HEK293T (cell line): ENCODE measurements at regions not wholly inside any gene's neighbourhood (a gene's known extent, or its start where the extent isn't known, plus 50 kb on each side); places are given as distances from the start of the nearest gene placed in this dataset.

ENCODE experiments used
- CTCF ChIA-PET: fragments of 350-600 bp; formaldehyde crosslinking; extraction: SDS; loops from one replicate; lab custom pipeline; 2021; ENCODE audit warnings: antibody characterized with exemption, inconsistent platforms; lab: Yijun Ruan, JAX
- POLR2A ChIA-PET: fragments of 350-600 bp; formaldehyde crosslinking; extraction: SDS; loops from one replicate; lab custom pipeline; 2020; ENCODE audit warnings: antibody characterized with exemption, inconsistent platforms; lab: Yijun Ruan, JAX
- DNase-seq: peaks from one replicate; pipeline ENCODE4 v3.0.0; 2012; ENCODE audit warnings: mixed read lengths; ENCODE audit errors: extremely low spot score
- ARNT ChIP-seq: fragments of 450-650 bp; IDR thresholded peaks from 2 replicates; pipeline ENCODE4 v1.6.1; 2017; ENCODE audit warnings: mild to moderate bottlenecking
- BHLHE40 ChIP-seq: fragments of 450-650 bp; IDR thresholded peaks from 2 replicates; pipeline ENCODE4 v1.6.1; 2016; ENCODE audit warnings: mild to moderate bottlenecking, moderate library complexity, borderline replicate concordance
- CTBP1 ChIP-seq: fragments of 450-650 bp; IDR thresholded peaks from 2 replicates; pipeline ENCODE4 v1.6.1; 2016; ENCODE audit warnings: borderline replicate concordance
- ELF4 ChIP-seq: fragments of 450-650 bp; IDR thresholded peaks from 2 replicates; pipeline ENCODE4 v1.6.1; 2017; ENCODE audit warnings: antibody characterized with exemption
- FOXA1 ChIP-seq: fragments of 450-650 bp; IDR thresholded peaks from 2 replicates; pipeline ENCODE4 v1.6.1; 2016; ENCODE audit warnings: mild to moderate bottlenecking
- FOXK2 ChIP-seq: fragments of 450-650 bp; IDR thresholded peaks from 2 replicates; pipeline ENCODE4 v1.6.1; 2016; ENCODE audit warnings: mild to moderate bottlenecking
- FOXM1 ChIP-seq: fragments of 450-650 bp; IDR thresholded peaks from 2 replicates; pipeline ENCODE4 v1.6.1; 2017; ENCODE audit warnings: mild to moderate bottlenecking, borderline replicate concordance
- HDGF ChIP-seq: fragments of 450-650 bp; IDR thresholded peaks from 2 replicates; pipeline ENCODE4 v1.6.1; 2017; ENCODE audit warnings: antibody characterized with exemption, borderline replicate concordance
- L3MBTL2 ChIP-seq: fragments of 450-650 bp; conservative IDR thresholded peaks from 2 replicates; pipeline ENCODE4 v1.6.1; 2016; ENCODE audit warnings: mild to moderate bottlenecking
- LEF1 ChIP-seq: fragments of 450-650 bp; IDR thresholded peaks from 2 replicates; pipeline ENCODE4 v1.6.1; 2017; ENCODE audit warnings: mild to moderate bottlenecking, borderline replicate concordance
- NFRKB ChIP-seq: fragments of 450-650 bp; IDR thresholded peaks from 2 replicates; pipeline ENCODE4 v1.6.1; 2016; ENCODE audit warnings: mild to moderate bottlenecking, moderate library complexity
- SP1 ChIP-seq: fragments of 450-650 bp; IDR thresholded peaks from 2 replicates; pipeline ENCODE4 v1.6.1; 2017
- SUZ12 ChIP-seq: fragments of 450-650 bp; IDR thresholded peaks from 2 replicates; pipeline ENCODE4 v1.6.1; 2016; ENCODE audit warnings: mild to moderate bottlenecking
- TARDBP ChIP-seq: fragments of 450-650 bp; IDR thresholded peaks from 2 replicates; pipeline ENCODE4 v1.6.1; 2016
- ZNF384 ChIP-seq: fragments of 450-650 bp; IDR thresholded peaks from 2 replicates; pipeline ENCODE4 v1.6.1; 2016
- TF ChIP-seq, protein P1 (sequence below): fragments of 450-650 bp; IDR thresholded peaks from 2 replicates; pipeline ENCODE4 v1.6.1; 2016

DNA sequence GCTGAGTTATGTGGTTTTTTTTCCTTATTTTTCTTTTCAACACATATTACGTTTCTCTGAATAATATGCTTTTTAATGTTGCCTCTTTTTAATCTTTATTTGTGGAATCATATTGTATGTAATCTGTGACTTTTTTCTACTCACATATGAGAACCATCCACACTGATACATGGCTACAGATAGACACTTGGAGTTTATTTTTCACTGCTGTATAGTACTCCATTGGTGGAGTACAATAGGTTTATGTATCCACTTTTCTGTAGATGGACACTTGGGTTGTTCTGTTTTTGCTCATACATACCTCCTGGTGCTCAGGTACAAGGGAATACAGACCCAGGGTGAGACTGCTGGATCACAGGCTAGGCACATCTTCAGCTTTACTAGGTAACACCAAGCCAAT is 71.5 kb upstream of the ERG start:
- no peak for DNase-seq
- POLR2A ChIA-PET, result no interaction called here
- TF ChIP-seq ARNT (no peak), HDGF (no peak), ELF4 (no peak), L3MBTL2 (no peak), BHLHE40 (no peak), NFRKB (no peak), ZNF384 (no peak)
- CTCF ChIA-PET, result no interaction called here

DNA sequence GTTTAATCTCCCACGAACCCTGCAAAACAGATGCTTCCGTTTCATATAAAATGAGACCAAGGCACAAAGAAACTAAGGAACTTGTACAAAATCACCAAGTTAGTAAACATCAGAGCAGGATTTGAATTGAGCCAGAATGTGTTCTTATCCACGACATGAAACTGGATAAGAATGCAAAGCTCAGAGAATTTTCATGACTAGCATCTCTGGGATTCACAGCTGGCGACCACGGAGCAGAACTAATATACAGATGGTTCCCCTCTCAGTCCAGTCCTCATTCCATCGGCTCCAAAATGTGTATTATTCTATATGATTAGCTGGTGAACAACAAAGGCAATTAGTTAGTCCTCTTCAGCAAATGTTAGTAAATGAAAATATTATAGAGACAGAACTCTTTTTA is 72.3 kb upstream of the ERG start:
- DNase-seq, result no peak
- ChIA-PET CTCF (no interaction called here), POLR2A (no interaction called here)
- TF ChIP-seq FOXK2 (no peak), SUZ12 (no peak), CTBP1 (no peak), LEF1 (no peak), BHLHE40 (no peak), L3MBTL2 (no peak), NFRKB (no peak), ARNT (no peak), HDGF (no peak), ELF4 (no peak), TARDBP (no peak), SP1 (no peak), ZNF384 (no peak), FOXM1 (no peak)
- TF ChIP-seq, protein P1, sequence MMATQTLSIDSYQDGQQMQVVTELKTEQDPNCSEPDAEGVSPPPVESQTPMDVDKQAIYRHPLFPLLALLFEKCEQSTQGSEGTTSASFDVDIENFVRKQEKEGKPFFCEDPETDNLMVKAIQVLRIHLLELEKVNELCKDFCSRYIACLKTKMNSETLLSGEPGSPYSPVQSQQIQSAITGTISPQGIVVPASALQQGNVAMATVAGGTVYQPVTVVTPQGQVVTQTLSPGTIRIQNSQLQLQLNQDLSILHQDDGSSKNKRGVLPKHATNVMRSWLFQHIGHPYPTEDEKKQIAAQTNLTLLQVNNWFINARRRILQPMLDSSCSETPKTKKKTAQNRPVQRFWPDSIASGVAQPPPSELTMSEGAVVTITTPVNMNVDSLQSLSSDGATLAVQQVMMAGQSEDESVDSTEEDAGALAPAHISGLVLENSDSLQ, result no peak

DNA sequence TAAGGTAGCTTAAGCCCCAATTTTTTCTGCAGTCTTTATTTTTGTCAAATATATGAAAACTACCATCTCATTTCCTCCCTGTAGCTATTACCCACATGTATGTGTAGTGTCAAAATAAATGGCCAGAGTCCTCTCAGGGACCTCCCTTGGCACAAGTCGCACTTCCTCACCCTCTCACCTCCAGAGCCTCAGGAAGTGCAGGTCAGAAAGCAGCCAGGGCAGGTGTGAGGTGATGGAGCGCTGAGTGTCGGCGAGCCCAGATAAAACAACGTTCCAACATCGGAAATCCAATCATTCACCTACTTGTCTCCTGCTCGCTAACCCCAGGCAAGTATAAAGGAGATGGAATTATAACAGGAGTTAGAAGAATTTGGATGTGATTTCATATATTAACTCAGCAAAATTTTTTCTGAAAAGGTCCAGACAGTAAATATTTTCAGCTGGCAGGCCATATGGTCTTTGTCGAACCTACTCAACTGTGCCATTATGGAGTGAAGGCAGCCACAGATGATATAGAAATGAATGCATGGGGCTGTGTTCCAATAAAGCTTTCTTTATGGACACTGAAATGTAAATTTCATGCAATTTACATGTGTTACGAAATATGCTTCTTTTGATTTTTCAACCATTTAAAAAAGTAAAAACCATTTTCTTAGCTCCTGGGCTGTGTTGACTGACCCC is 76.8 kb upstream of the ERG start:
- TF ChIP-seq L3MBTL2 (no peak), FOXM1 (no peak), LEF1 (no peak), TARDBP (no peak), BHLHE40 (no peak), FOXK2 (no peak), ZNF384 (no peak)
- TF ChIP-seq, protein P1, result no peak
- ChIA-PET CTCF (no interaction called here), POLR2A (no interaction called here)

DNA sequence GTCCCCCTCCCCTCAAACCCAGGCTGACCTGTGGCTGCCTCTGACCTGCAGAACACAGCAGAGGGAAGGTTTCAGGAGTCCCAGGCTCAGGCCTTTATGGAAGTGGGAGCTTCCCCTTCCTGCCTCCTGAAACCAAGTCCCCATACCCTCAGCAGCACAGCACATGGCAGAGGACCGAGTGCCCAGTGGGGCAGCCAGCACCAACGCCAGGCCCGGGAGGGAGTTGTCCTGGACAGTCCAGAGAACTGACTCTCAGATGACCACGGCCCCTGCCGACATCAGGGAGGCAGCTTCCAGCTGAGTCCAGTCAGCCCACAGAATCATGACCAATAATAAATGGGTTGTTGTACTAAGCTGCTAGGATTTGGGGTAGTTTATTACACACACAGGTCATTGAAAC is 79.6 kb upstream of the ERG start:
- ChIA-PET CTCF (no interaction called here), POLR2A (no interaction called here)
- TF ChIP-seq SP1 (no peak), LEF1 (no peak), FOXM1 (no peak), CTBP1 (no peak), TARDBP (no peak)
- no peak for DNase-seq

More for the DNA sequence above, 76.8 kb upstream of the ERG start:
- DNase-seq, result no peak

DNA sequence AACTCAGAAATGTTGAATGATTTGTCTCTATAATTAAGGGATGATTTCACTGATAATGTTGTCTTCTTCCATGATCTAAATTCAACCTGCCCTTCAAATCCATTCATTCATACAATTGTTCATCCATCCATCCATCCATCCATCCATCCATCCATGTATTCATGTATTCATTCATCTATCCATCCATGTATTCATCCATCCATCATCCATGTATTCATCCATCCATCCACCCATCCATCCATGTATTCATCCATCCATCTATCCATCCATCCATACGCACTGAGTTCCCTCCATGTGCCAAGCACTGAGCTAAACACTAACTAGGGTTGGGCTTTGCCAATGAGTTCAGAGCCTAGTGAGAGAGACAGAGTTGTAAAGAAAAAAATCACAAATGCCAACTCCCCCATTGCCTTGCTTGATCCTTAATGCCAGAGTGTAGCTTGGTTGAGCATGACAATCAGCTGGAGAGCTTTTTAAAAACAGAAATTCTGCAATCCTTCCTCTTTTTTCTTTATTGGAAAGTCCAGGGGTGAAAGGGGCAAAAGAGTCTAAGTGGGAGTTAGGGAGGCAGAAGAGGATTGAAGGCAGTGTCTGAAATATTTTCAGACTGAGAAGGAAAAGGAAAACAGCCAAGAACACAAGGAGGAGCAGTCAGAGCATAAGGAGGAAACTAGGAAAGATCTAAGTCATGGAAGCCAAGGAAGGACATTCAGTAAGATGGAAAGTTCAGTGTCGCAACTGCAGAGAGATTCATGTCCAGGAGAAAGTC is 92.4 kb upstream of the ERG start:
- ChIA-PET CTCF (no interaction called here), POLR2A (no interaction called here)
- no peak for DNase-seq
- no peak for TF ChIP-seq FOXA1
- TF ChIP-seq ARNT, result no peak
- no peak for TF ChIP-seq FOXK2
- no peak for TF ChIP-seq SP1
- TF ChIP-seq LEF1, result no peak
- no peak for TF ChIP-seq TARDBP
- TF ChIP-seq HDGF, result no peak
- no peak for TF ChIP-seq CTBP1
- no peak for TF ChIP-seq SUZ12
- no peak for TF ChIP-seq NFRKB
- TF ChIP-seq ELF4, result no peak
- no peak for TF ChIP-seq L3MBTL2
- no peak for TF ChIP-seq FOXM1
- no peak for TF ChIP-seq BHLHE40
- TF ChIP-seq ZNF384, result no peak
- TF ChIP-seq, protein P1, result no peak

DNA sequence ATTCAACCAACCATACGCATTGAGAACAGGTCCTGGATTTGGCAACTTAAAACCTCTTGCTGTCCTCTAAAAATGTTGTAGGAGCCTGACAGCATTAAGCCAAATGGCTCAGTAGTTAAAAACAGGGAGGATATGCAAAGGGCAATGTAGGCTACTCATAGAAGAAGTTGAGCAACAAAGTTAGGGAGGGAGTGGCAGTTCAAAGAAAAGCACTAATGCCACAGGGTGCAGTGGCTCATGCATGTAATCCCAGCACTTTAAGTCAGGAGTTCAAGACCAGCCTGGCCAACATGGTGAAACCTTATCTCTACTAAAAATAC is 92.9 kb upstream of the ERG start:
- POLR2A ChIA-PET, result no interaction called here
- TF ChIP-seq BHLHE40 (no peak), TARDBP (no peak), SUZ12 (no peak), L3MBTL2 (no peak), SP1 (no peak), ARNT (no peak), LEF1 (no peak), FOXM1 (no peak), CTBP1 (no peak)
- DNase-seq, result no peak
- CTCF ChIA-PET, result no interaction called here
